GM13977 (cell line): ENCODE measurements at regions not wholly inside any gene's neighbourhood (a gene's known extent, or its start where the extent isn't known, plus 50 kb on each side); places are given as distances from the start of the nearest gene placed in this dataset.

Source experiments
- DNase-seq: peaks from one replicate; pipeline ENCODE4 v3.0.0; 2012; ENCODE audit warnings: low spot score
- in situ Hi-C: fragments of 300-500 bp; cut with MboI; formaldehyde crosslinking; loops from one replicate; pipeline ENCODE4 v1.12.0; 2022; ENCODE audit warnings: low sequenced_read_pairs, low pct_unique_long_range_greater_than_20kb, mixed read lengths, inconsistent platforms; ENCODE audit not compliant: unreplicated experiment
- TF ChIP-seq, protein P1 (sequence below): IDR thresholded peaks from 2 replicates; pipeline ENCODE4 v1.5.1; 2012; ENCODE audit warnings: mild to moderate bottlenecking, control low read depth; ENCODE audit not compliant: insufficient read depth; ENCODE audit errors: extremely low read depth, missing control alignments

DNA sequence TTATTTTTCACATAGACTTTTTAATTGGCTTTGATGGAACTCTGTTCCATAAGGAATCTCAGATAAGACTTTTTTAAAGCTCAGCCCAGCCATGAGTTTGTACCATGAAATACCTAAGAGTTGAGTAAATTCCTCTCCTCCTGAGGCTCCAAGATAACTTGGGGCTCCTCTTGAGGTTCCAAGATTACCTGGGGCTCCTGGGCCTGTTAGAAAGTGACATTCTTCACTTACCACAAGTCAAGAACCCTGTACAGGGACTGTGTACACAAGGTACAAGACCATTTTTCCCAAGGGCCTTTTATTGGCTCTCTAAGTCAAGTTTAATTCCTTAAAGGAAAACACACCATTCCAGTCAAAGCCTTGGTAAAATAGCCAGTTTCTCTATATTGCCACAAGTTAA, 111.3 kb upstream of the PRR20G start:
- TF ChIP-seq, protein P1, sequence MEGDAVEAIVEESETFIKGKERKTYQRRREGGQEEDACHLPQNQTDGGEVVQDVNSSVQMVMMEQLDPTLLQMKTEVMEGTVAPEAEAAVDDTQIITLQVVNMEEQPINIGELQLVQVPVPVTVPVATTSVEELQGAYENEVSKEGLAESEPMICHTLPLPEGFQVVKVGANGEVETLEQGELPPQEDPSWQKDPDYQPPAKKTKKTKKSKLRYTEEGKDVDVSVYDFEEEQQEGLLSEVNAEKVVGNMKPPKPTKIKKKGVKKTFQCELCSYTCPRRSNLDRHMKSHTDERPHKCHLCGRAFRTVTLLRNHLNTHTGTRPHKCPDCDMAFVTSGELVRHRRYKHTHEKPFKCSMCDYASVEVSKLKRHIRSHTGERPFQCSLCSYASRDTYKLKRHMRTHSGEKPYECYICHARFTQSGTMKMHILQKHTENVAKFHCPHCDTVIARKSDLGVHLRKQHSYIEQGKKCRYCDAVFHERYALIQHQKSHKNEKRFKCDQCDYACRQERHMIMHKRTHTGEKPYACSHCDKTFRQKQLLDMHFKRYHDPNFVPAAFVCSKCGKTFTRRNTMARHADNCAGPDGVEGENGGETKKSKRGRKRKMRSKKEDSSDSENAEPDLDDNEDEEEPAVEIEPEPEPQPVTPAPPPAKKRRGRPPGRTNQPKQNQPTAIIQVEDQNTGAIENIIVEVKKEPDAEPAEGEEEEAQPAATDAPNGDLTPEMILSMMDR: no peak
- DNase-seq: no peak
- in situ Hi-C loops: no loop called here

DNA sequence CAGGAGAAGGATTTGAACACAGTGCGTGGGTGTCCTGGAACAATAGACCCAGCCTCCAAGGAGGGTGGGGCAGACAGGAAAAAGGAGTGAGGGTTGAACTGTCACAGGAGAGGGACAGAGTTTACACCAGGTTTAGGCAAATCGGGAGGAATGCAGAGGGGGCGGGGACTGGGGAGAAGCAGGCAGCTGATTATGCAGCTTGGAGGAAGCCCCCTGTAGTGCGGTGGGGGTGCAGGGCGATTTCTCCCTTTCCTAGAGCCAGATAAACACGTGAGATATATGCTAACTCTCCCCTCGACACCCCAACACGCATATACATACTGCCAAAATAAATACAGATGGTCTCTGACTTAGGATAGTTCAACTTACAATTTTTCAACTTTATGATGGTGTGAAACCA, 108.6 kb upstream of the PRR20G start:
- DNase-seq: no peak
- TF ChIP-seq, protein P1: no peak
- in situ Hi-C loops: no loop called here

DNA sequence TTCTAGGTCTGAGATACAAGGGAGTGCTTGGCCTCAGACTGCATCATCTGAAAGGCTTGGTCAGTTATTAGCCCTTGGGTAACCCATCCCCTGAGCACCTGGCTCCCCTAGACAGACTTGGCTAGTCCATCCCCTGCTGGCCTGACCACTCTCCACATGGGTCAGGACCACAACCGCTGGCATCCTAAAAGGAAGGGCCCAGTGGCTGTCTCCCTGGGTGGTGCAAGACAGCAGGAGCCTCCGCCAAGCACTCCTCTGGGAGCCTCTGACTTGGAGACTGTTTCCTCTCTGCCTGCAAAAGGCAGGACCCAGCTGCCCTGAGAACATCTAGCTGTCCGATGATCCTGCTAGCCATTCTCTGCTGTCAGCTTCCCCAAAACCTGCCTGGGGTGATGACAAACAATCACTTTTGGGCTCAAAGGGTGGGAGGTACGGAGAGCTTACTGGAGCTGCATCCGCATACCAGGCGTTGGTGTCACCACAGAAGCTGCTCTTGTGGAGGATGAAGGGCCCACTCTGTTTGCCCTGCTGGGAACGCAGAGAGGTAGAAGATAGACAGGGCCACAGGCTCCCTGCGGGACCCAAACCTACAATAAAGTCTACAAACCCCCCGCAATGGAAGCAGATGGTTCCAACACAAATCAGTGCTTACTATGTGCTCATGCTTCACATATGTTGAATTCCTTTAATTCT, 108.0 kb upstream of the PRR20G start:
- in situ Hi-C loops: no loop called here
- TF ChIP-seq, protein P1: no peak
- DNase-seq: no peak

DNA sequence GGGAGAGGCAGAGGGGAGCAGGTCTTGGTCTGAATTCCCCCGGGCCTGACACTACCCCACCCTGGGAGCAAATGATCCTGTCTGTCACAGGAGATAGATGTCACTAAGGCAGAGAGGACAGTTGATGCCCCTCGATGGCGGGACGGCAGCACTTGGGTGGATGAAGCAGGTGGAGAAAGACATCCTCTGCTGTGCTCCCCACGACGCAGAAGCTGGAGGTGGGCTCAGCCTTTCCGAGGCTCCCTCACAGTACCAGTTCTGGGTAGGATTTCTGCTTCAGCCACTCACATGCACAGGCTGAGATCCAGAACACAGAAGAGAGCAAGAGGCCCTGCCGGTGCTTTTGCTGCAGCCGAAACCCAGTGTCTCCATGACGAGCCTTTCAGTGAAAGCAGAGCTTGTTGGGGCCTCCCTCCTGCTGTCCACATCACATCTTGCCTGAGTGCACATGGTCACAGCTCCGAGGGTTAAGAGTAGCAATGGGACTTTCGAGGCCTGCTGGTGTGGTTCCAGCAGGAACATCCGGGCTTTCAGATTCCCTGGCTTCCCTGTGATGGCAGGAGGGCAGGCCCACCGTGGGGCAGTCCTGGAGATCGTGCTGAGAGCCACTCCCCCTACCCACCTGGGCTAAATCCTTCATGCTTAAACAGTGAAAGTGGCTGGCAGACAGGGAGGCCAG, 107.3 kb upstream of the PRR20G start:
- TF ChIP-seq, protein P1: no peak
- no peak for DNase-seq
- in situ Hi-C loops: no loop called here

DNA sequence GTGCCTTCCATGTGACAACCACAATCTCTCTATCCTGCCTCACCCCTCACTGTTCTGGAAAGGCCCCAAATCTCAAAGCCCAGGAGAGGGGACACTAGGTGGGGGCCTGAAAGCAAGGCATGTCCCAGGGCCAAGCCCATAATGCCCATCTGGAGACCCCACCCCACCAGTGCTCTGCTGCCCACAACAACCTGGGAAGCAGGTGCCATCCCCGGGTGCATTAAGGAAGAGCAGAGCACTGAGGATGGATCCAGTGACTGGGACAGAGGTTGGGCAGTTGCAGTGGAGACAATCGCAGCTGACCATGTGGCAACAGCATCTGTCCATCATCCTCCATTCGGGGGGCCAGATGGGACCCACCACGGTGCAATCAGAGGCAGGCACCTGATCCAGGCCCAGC, 106.2 kb upstream of the PRR20G start:
- in situ Hi-C loops: no loop called here
- TF ChIP-seq, protein P1: no peak
- DNase-seq: no peak

DNA sequence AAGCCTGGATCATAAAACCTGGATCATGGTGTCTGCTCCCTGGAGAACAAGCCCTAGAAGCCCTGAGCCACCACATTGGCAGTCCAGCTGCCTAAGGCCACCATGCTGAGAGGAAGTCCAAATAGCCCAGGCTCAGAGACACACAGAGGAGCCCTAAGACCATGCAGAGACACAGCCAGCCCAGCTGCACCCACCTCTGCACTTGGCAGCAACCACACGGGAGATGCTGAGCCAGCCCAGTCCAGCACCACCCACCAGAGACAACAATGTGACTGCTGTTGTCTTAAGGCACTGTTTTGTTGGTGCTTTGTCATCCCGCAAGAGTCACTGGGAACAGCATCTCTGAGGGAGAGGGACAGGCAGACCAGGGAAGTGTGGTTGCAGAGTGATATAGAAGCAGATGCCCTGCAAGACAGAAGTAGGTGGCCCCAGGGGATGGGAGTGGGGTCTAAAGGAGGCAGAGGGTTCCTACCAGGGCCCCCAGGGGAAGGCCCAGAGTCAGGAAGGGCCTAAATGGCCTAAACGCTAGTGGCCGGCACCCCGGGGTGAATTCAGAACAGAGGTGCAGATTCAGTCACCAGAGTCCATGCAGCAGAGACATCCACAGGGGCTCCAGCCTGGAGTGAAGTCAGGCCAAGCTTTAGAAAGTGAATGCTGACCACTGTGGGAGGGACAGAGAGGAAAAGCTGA, 105.4 kb upstream of the PRR20G start:
- DNase-seq: no peak
- TF ChIP-seq, protein P1: no peak
- in situ Hi-C loops: no loop called here
